ENCODE measurements at regions not wholly inside any gene's neighbourhood (a gene's known extent, or its start where the extent isn't known, plus 50 kb on each side); places are given as distances from the start of the nearest gene placed in this dataset.

DNA sequence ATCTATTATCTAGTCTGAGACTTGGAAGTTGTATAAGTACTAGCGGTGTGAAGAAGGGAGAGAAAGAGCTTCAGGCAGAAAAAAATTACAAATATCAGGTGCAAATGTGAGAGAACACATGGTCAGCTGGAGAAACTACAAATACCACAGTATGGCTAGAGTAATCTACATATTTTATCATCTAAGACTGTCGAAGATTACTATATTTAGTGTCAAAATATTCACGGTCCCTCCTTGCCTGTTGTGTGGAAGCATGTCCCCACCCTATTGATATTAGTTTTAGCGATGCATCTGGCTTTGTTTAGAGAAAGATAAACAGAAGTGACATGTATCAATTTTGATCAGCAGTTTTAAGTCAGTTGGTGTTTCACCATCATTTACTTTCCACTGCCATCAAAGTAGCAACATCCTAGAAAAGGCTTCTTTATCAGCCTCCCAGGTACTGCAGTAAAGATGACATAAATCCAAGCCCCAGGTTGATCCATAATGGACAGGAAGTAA, 90.5 kb upstream of the ITGA4 start:
- H3K4me3 ChIP-seq: no peak overlapping the region
- intact Hi-C loops (cut with DNase I): no loop called here
- H3K36me3 ChIP-seq: no peaks in the 10 kb centered on the region
- no peak for TF ChIP-seq POLR2AphosphoS5 (IDR thresholded peaks at IDR 0.05; ENCODE audit: insufficient read depth in 1 of 2, low read depth in 1 of 2)
- TF ChIP-seq POLR2A (IDR thresholded peaks at IDR 0.05): no peak
- TF ChIP-seq, protein P1, sequence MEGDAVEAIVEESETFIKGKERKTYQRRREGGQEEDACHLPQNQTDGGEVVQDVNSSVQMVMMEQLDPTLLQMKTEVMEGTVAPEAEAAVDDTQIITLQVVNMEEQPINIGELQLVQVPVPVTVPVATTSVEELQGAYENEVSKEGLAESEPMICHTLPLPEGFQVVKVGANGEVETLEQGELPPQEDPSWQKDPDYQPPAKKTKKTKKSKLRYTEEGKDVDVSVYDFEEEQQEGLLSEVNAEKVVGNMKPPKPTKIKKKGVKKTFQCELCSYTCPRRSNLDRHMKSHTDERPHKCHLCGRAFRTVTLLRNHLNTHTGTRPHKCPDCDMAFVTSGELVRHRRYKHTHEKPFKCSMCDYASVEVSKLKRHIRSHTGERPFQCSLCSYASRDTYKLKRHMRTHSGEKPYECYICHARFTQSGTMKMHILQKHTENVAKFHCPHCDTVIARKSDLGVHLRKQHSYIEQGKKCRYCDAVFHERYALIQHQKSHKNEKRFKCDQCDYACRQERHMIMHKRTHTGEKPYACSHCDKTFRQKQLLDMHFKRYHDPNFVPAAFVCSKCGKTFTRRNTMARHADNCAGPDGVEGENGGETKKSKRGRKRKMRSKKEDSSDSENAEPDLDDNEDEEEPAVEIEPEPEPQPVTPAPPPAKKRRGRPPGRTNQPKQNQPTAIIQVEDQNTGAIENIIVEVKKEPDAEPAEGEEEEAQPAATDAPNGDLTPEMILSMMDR (IDR thresholded peaks at IDR 0.05): no peak
- H3K9me3 ChIP-seq: no peaks in the 10 kb centered on the region
- H3K4me1 ChIP-seq: no peaks in the 10 kb centered on the region
- H3K27ac ChIP-seq: no peak overlapping the region
- no peaks in the 10 kb centered on the region for H3K27me3 ChIP-seq
- no peak for DNase-seq (ENCODE audit: extremely low spot score in 2 of 2)

DNA sequence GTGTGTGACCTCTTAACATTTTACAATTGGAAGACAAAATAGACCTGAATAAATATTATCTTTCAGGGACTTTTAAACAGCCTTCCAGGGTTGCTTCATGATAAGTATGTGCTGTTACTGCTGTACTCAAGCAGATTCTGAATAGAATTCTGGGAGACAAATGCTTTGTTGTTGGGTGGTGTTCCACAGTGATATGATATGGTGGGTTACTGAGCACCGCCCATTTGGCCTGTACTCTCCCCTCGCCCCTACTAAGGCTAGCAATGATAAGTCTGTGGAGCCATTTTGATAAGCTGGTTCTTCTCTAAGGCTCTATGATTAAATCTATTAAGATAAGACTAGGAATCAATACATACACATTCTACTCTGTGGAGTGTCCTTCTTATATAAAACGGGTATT, 89.8 kb upstream of the ITGA4 start:
- TF ChIP-seq POLR2AphosphoS5 (IDR thresholded peaks at IDR 0.05; ENCODE audit: insufficient read depth in 1 of 2, low read depth in 1 of 2): no peak
- TF ChIP-seq, protein P1 (IDR thresholded peaks at IDR 0.05): no peak
- TF ChIP-seq POLR2A (IDR thresholded peaks at IDR 0.05): no peak
- Histone ChIP-seq H3K27ac (no peak overlapping the region), H3K9me3 (no peaks in the 10 kb centered on the region), H3K4me1 (peaks cover 3% of the 10 kb centered on the region), H3K27me3 (no peaks in the 10 kb centered on the region), H3K36me3 (no peaks in the 10 kb centered on the region), H3K4me3 (no peak overlapping the region)
- intact Hi-C loops (cut with DNase I): no loop called here
- DNase-seq (ENCODE audit: extremely low spot score in 2 of 2): no peak

DNA sequence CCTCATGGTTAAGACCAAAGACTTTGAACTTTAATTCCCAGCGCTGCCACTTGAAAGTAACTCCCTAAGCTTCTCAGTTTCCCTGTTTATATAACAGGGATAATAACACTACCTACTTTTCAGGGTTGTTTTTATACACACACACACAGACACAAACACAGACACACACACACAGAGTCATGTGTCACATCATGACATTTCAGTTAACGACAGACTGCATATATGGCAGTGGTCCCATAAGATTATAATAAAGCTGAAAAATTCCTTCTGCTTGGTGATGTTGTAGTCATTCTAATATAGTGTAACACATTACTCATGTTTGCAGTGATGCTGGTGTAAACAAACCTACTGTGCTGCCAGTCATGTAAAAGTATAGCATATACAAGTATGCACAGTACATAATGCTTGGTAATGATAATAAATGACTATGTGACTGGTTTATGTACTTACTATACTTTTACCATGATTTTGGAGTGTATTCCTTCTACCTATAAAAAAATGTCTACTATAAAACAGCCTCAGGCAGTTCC, 89.2 kb upstream of the ITGA4 start:
- no peaks in the 10 kb centered on the region for H3K27me3 ChIP-seq

DNA sequence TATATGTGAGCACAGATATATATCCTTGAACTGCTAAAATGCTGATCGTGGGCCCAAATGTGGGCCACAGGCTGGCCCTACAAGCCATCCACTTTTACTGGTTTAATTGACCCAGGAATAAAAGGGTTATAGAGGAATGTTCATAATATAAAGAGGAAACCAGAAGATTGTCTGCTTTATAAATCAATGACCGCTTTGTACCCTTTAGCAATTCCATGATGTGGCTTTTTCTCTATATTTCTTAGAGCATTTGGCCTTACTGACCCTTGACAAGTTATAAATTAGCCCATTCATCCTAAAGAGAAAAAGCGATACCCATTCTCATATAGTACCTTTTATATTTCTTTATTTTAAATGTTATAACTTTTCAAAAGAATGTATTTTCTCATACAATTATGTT, 87.1 kb upstream of the ITGA4 start:
- Histone ChIP-seq H3K27ac (no peak overlapping the region), H3K4me1 (peaks cover 3% of the 10 kb centered on the region), H3K27me3 (no peaks in the 10 kb centered on the region), H3K9me3 (no peaks in the 10 kb centered on the region), H3K36me3 (no peaks in the 10 kb centered on the region), H3K4me3 (no peak overlapping the region)
- intact Hi-C loops (cut with DNase I): no loop called here
- TF ChIP-seq POLR2AphosphoS5 (IDR thresholded peaks at IDR 0.05; ENCODE audit: insufficient read depth in 1 of 2, low read depth in 1 of 2): no peak
- TF ChIP-seq POLR2A (IDR thresholded peaks at IDR 0.05): no peak
- TF ChIP-seq, protein P1 (IDR thresholded peaks at IDR 0.05): no peak
- DNase-seq (ENCODE audit: extremely low spot score in 2 of 2): no peak

More for the DNA sequence above, 89.2 kb upstream of the ITGA4 start:
- Histone ChIP-seq H3K4me1 (peaks cover 3% of the 10 kb centered on the region), H3K9me3 (no peaks in the 10 kb centered on the region), H3K4me3 (no peak overlapping the region), H3K27ac (no peak overlapping the region), H3K36me3 (no peaks in the 10 kb centered on the region)
- no peak for DNase-seq (ENCODE audit: extremely low spot score in 2 of 2)
- TF ChIP-seq, protein P1 (IDR thresholded peaks at IDR 0.05): no peak
- no peak for TF ChIP-seq POLR2A (IDR thresholded peaks at IDR 0.05)
- TF ChIP-seq POLR2AphosphoS5 (IDR thresholded peaks at IDR 0.05; ENCODE audit: insufficient read depth in 1 of 2, low read depth in 1 of 2): no peak
- intact Hi-C loops (cut with DNase I): no loop called here

DNA sequence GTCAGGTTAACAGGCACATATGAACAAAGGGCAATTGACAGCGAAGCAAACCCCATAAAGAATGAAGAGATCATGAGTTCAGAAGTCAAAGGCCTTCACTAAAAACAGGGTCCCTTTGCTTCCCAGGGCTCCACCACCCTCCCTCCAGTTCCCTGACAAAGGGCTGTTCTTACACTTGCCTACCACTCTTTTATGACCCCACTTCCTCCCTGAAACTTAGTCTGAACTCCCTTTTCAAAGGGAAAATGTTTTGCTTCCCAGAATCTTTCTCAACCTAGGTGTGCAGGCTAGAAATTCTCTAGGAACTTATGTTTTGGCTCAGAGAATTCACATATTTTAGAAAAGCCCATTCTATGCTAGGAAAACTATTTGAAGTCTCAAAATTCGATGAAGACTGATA, 86.0 kb upstream of the ITGA4 start:
- TF ChIP-seq, protein P1 (IDR thresholded peaks at IDR 0.05): no peak
- TF ChIP-seq POLR2AphosphoS5 (IDR thresholded peaks at IDR 0.05; ENCODE audit: insufficient read depth in 1 of 2, low read depth in 1 of 2) (no peak), POLR2A (IDR thresholded peaks at IDR 0.05) (no peak)
- no peaks in the 10 kb centered on the region for H3K27me3 ChIP-seq
- no peak for DNase-seq (ENCODE audit: extremely low spot score in 2 of 2)
- H3K9me3 ChIP-seq: no peaks in the 10 kb centered on the region
- no peak overlapping the region for H3K4me3 ChIP-seq
- peaks cover 3% of the 10 kb centered on the region for H3K4me1 ChIP-seq
- intact Hi-C loops (cut with DNase I): no loop called here
- H3K27ac ChIP-seq: no peak overlapping the region
- H3K36me3 ChIP-seq: no peaks in the 10 kb centered on the region

Measured in vagina (tissue), 2 donors.